GM23338 (cell line): ENCODE measurements at regions not wholly inside any gene's neighbourhood (a gene's known extent, or its start where the extent isn't known, plus 50 kb on each side); places are given as distances from the start of the nearest gene placed in this dataset.

Source experiments
- ATAC-seq: fragments of 200-7000 bp; cut with Tn5 transposase; 3 replicates; pipeline ENCODE4 v1.9.1; 2020
- DNase-seq: peaks from one replicate; pipeline ENCODE4 v3.0.0-alpha.2; 2015; ENCODE audit warnings: low spot score
- H2AFZ ChIP-seq: fragments of 200-600 bp; sonication (generic); 2 replicates; pipeline ENCODE4 v1.8.0; 2016; ENCODE audit warnings: antibody characterized with exemption, mild to moderate bottlenecking, moderate library complexity
- H3F3A ChIP-seq: fragments of 200-600 bp; sonication (generic); replicated peaks from 2 replicates; pipeline ENCODE4 v1.8.0; 2017; ENCODE audit warnings: antibody characterized with exemption, mixed run types, low read depth
- H3K27ac ChIP-seq: fragments of 200-600 bp; sonication (generic); 2 replicates; pipeline ENCODE4 v1.6.1; 2016; ENCODE audit warnings: low read depth
- H3K27me3 ChIP-seq: fragments of 200-600 bp; sonication (generic); 2 replicates; pipeline ENCODE4 v1.8.0; 2016; ENCODE audit warnings: mild to moderate bottlenecking, mixed run types, moderate library complexity; ENCODE audit not compliant: insufficient read depth
- H3K36me3 ChIP-seq: fragments of 200-600 bp; sonication (generic); 2 replicates; pipeline ENCODE4 v1.8.0; 2016; ENCODE audit warnings: mild to moderate bottlenecking; ENCODE audit not compliant: insufficient read depth
- H3K4me1 ChIP-seq: fragments of 200-600 bp; sonication (generic); 2 replicates; pipeline ENCODE4 v1.8.0; 2016; ENCODE audit warnings: mild to moderate bottlenecking, moderate library complexity; ENCODE audit not compliant: insufficient read depth
- H3K4me2 ChIP-seq: fragments of 200-600 bp; sonication (generic); 2 replicates; pipeline ENCODE4 v1.7.1; 2017; ENCODE audit warnings: mixed run types
- H3K4me3 ChIP-seq: fragments of 200-600 bp; sonication (generic); 2 replicates; pipeline ENCODE4 v1.6.1; 2016; ENCODE audit warnings: mixed run types
- H3K79me2 ChIP-seq: fragments of 200-600 bp; sonication (generic); replicated peaks from 2 replicates; pipeline ENCODE4 v1.8.0; 2017; ENCODE audit warnings: mild to moderate bottlenecking; ENCODE audit not compliant: insufficient read depth
- H3K9me2 ChIP-seq: fragments of 200-600 bp; sonication (generic); 2 replicates; pipeline ENCODE4 v1.8.0; 2017; ENCODE audit not compliant: insufficient read depth
- H4K20me1 ChIP-seq: fragments of 200-600 bp; sonication (generic); replicated peaks from 2 replicates; pipeline ENCODE4 v1.8.0; 2017; ENCODE audit warnings: mild to moderate bottlenecking; ENCODE audit not compliant: insufficient read depth
- H3K27ac Mint-ChIP-seq: 2 replicates; pipeline ENCODE4 v1.8.0; 2020; ENCODE audit warnings: inconsistent platforms, mild to moderate bottlenecking, moderate library complexity, mixed read lengths
- H3K27me3 Mint-ChIP-seq: 3 replicates; pipeline ENCODE4 v1.8.0; 2022; ENCODE audit warnings: low read depth, mild to moderate bottlenecking, moderate library complexity, mixed read lengths, inconsistent platforms; ENCODE audit not compliant: insufficient read depth, poor library complexity
- H3K36me3 Mint-ChIP-seq: 3 replicates; pipeline ENCODE4 v1.8.0; 2021; ENCODE audit warnings: low read depth, mild to moderate bottlenecking, inconsistent platforms, moderate library complexity, mixed read lengths
- H3K4me1 Mint-ChIP-seq: 3 replicates; pipeline ENCODE4 v1.8.0; 2020; ENCODE audit warnings: mild to moderate bottlenecking, inconsistent platforms, mixed read lengths
- H3K4me3 Mint-ChIP-seq: 3 replicates; pipeline ENCODE4 v1.8.0; 2021; ENCODE audit warnings: moderate library complexity, mild to moderate bottlenecking, inconsistent platforms, mixed read lengths
- H3K9me3 Mint-ChIP-seq: 3 replicates; pipeline ENCODE4 v1.8.0; 2020; ENCODE audit warnings: moderate library complexity, mild to moderate bottlenecking, inconsistent platforms, mixed read lengths
- EZH2phosphoT487 ChIP-seq: fragments of 200-600 bp; sonication (generic); IDR thresholded peaks from one replicate; pipeline ENCODE4 v1.8.1; 2018; ENCODE audit warnings: antibody characterized with exemption; ENCODE audit not compliant: unreplicated experiment
- POLR2AphosphoS5 ChIP-seq: IDR thresholded peaks from 2 replicates; pipeline ENCODE4 v1.6.1; 2016; ENCODE audit warnings: antibody characterized with exemption, low read depth
- STAT1 ChIP-seq: IDR thresholded peaks from one replicate; pipeline ENCODE4 v1.6.1; 2016; ENCODE audit warnings: antibody characterized with exemption; ENCODE audit not compliant: unreplicated experiment
- ZNF114 ChIP-seq: fragments of 250-450 bp; sonication (Bioruptor Pico); IDR thresholded peaks from 2 replicates; pipeline ENCODE4 v1.5.0; 2020; ENCODE audit warnings: mild to moderate bottlenecking, moderate library complexity
- TF ChIP-seq, protein P1 (sequence below): fragments of 250-450 bp; sonication (Bioruptor Pico); IDR thresholded peaks from 2 replicates; pipeline ENCODE4 v1.5.0; 2020; ENCODE audit warnings: mild to moderate bottlenecking, moderate library complexity
- TF ChIP-seq, protein P2 (sequence below): IDR thresholded peaks from one replicate; pipeline ENCODE4 v1.6.1; 2018; ENCODE audit warnings: antibody characterized with exemption; ENCODE audit not compliant: unreplicated experiment
- TF ChIP-seq, protein P3 (sequence below): IDR thresholded peaks from 2 replicates; pipeline ENCODE4 v1.6.1; 2016; ENCODE audit warnings: antibody characterized with exemption
- TF ChIP-seq, protein P4 (sequence below), 2 experiments: fragments of 200-600 bp in 1 of 2; sonication (generic) in 1 of 2; conservative IDR thresholded peaks; 2 replicates each; pipeline versions ENCODE4 v1.5.1 to v1.6.1; 2016 to 2017; ENCODE audit warnings: antibody characterized with exemption in 2 of 2, low read depth in 2 of 2, mild to moderate bottlenecking in 2 of 2, moderate library complexity in 1 of 2

DNA sequence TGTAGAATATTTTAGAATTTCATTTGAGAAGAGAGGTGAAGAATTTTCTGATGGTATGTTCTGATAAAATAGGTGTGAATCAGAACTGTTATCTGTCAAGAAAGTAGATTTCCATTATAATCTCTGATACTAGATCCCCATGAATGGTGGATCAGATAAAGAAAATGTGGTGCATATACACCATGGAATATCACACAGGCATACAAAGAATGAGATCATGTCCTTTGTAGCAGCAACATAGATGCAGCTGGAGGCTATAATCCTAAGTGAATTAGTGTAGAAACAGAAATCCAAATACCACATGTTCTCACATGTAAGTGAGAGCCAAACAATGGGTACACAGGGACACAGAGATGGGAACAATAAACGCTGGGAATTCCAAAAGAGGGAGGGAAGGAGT, 372.0 kb upstream of the ATP2B1 start:
- Histone ChIP-seq H3K79me2 (no peaks in the 10 kb centered on the region), H2AFZ (no peak overlapping the region), H3F3A (no peaks in the 10 kb centered on the region), H3K9me2 (peaks cover 3% of the 10 kb centered on the region; the same call in 1 of the 2 replicates), H3K4me3 (no peak overlapping the region), H3K4me1 (no peaks in the 10 kb centered on the region), H3K4me2 (no peak overlapping the region), H3K27ac (no peak overlapping the region), H4K20me1 (no peaks in the 10 kb centered on the region), H3K36me3 (no peaks in the 10 kb centered on the region), H3K27me3 (no peaks in the 10 kb centered on the region)
- no peaks in the 10 kb centered on the region for H3K4me1 Mint-ChIP-seq
- ATAC-seq, result no peak
- H3K27me3 Mint-ChIP-seq, result no peaks in the 10 kb centered on the region
- H3K36me3 Mint-ChIP-seq, result no peaks in the 10 kb centered on the region
- H3K4me3 Mint-ChIP-seq, result no peak overlapping the region
- TF ChIP-seq, protein P1, sequence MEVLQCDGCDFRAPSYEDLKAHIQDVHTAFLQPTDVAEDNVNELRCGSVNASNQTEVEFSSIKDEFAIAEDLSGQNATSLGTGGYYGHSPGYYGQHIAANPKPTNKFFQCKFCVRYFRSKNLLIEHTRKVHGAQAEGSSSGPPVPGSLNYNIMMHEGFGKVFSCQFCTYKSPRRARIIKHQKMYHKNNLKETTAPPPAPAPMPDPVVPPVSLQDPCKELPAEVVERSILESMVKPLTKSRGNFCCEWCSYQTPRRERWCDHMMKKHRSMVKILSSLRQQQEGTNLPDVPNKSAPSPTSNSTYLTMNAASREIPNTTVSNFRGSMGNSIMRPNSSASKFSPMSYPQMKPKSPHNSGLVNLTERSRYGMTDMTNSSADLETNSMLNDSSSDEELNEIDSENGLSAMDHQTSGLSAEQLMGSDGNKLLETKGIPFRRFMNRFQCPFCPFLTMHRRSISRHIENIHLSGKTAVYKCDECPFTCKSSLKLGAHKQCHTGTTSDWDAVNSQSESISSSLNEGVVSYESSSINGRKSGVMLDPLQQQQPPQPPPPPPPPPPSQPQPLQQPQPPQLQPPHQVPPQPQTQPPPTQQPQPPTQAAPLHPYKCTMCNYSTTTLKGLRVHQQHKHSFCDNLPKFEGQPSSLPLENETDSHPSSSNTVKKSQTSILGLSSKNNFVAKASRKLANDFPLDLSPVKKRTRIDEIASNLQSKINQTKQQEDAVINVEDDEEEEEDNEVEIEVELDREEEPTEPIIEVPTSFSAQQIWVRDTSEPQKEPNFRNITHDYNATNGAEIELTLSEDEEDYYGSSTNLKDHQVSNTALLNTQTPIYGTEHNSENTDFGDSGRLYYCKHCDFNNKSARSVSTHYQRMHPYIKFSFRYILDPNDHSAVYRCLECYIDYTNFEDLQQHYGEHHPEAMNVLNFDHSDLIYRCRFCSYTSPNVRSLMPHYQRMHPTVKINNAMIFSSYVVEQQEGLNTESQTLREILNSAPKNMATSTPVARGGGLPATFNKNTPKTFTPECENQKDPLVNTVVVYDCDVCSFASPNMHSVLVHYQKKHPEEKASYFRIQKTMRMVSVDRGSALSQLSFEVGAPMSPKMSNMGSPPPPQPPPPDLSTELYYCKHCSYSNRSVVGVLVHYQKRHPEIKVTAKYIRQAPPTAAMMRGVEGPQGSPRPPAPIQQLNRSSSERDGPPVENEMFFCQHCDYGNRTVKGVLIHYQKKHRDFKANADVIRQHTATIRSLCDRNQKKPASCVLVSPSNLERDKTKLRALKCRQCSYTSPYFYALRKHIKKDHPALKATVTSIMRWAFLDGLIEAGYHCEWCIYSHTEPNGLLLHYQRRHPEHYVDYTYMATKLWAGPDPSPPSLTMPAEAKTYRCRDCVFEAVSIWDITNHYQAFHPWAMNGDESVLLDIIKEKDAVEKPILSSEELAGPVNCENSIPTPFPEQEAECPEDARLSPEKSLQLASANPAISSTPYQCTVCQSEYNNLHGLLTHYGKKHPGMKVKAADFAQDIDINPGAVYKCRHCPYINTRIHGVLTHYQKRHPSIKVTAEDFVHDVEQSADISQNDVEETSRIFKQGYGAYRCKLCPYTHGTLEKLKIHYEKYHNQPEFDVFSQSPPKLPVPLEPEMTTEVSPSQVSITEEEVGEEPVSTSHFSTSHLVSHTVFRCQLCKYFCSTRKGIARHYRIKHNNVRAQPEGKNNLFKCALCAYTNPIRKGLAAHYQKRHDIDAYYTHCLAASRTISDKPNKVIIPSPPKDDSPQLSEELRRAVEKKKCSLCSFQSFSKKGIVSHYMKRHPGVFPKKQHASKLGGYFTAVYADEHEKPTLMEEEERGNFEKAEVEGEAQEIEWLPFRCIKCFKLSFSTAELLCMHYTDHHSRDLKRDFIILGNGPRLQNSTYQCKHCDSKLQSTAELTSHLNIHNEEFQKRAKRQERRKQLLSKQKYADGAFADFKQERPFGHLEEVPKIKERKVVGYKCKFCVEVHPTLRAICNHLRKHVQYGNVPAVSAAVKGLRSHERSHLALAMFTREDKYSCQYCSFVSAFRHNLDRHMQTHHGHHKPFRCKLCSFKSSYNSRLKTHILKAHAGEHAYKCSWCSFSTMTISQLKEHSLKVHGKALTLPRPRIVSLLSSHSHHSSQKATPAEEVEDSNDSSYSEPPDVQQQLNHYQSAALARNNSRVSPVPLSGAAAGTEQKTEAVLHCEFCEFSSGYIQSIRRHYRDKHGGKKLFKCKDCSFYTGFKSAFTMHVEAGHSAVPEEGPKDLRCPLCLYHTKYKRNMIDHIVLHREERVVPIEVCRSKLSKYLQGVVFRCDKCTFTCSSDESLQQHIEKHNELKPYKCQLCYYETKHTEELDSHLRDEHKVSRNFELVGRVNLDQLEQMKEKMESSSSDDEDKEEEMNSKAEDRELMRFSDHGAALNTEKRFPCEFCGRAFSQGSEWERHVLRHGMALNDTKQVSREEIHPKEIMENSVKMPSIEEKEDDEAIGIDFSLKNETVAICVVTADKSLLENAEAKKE, result no peak
- TF ChIP-seq STAT1, result no peak
- TF ChIP-seq EZH2phosphoT487, result no peak
- no peak for TF ChIP-seq POLR2AphosphoS5
- peak overlapping the region; percentile 3; the same call in 1 of the 2 replicates for H3K27ac Mint-ChIP-seq
- DNase-seq, result no peak
- H3K9me3 Mint-ChIP-seq, result no peaks in the 10 kb centered on the region

DNA sequence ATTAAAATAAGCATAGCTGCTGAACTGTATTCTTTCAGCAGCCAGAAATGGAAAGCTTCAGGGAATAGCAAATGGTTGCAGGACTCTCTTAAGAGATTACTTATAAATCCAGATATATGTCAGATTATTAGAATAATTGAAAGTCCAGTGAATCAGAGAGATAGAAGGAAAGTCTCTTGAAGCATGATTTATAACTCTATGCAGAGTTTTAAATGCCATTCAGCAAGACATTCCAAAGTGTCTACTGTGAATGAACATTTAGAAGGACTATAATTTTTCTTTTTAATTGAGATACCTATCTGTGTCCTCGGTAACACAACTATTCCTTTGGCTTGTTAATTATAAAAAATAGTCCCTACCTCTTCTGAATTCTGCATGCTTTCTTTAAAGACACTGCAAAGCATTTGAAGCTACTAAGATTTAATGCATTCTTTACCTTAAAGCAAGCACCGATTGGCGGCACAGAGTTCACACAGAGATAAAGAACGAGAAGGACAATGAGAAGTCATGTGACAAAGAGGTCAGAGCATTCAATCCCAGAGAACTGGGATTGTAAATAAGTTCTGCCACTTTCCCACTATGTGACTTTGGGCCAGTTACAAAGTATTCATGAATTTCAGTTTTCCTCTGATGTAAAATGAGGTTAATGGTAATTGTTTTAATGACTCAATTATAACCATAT, 371.0 kb upstream of the ATP2B1 start:
- peak; percentile 35; the same call in 1 of the 3 replicates for ATAC-seq
- no peaks in the 10 kb centered on the region for H3K4me1 Mint-ChIP-seq
- H3K36me3 Mint-ChIP-seq, result no peaks in the 10 kb centered on the region
- H3K4me1 ChIP-seq, result no peaks in the 10 kb centered on the region
- no peak overlapping the region for H3K4me2 ChIP-seq
- no peak for DNase-seq
- no peak overlapping the region for H3K4me3 Mint-ChIP-seq
- no peaks in the 10 kb centered on the region for H3K27me3 ChIP-seq
- H3K79me2 ChIP-seq, result no peaks in the 10 kb centered on the region
- H3K9me2 ChIP-seq, result peaks cover under 1% of the 10 kb centered on the region; the same call in 1 of the 2 replicates
- H3K27me3 Mint-ChIP-seq, result no peaks in the 10 kb centered on the region
- H3K27ac Mint-ChIP-seq, result no peak overlapping the region
- H3K9me3 Mint-ChIP-seq, result no peaks in the 10 kb centered on the region
- H3K27ac ChIP-seq, result no peak overlapping the region
- H4K20me1 ChIP-seq, result no peaks in the 10 kb centered on the region
- H2AFZ ChIP-seq, result no peak overlapping the region
- no peaks in the 10 kb centered on the region for H3F3A ChIP-seq
- H3K4me3 ChIP-seq, result no peak overlapping the region
- H3K36me3 ChIP-seq, result no peaks in the 10 kb centered on the region
- TF ChIP-seq, protein P2, sequence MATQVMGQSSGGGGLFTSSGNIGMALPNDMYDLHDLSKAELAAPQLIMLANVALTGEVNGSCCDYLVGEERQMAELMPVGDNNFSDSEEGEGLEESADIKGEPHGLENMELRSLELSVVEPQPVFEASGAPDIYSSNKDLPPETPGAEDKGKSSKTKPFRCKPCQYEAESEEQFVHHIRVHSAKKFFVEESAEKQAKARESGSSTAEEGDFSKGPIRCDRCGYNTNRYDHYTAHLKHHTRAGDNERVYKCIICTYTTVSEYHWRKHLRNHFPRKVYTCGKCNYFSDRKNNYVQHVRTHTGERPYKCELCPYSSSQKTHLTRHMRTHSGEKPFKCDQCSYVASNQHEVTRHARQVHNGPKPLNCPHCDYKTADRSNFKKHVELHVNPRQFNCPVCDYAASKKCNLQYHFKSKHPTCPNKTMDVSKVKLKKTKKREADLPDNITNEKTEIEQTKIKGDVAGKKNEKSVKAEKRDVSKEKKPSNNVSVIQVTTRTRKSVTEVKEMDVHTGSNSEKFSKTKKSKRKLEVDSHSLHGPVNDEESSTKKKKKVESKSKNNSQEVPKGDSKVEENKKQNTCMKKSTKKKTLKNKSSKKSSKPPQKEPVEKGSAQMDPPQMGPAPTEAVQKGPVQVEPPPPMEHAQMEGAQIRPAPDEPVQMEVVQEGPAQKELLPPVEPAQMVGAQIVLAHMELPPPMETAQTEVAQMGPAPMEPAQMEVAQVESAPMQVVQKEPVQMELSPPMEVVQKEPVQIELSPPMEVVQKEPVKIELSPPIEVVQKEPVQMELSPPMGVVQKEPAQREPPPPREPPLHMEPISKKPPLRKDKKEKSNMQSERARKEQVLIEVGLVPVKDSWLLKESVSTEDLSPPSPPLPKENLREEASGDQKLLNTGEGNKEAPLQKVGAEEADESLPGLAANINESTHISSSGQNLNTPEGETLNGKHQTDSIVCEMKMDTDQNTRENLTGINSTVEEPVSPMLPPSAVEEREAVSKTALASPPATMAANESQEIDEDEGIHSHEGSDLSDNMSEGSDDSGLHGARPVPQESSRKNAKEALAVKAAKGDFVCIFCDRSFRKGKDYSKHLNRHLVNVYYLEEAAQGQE, result no peak
- TF ChIP-seq, protein P3, sequence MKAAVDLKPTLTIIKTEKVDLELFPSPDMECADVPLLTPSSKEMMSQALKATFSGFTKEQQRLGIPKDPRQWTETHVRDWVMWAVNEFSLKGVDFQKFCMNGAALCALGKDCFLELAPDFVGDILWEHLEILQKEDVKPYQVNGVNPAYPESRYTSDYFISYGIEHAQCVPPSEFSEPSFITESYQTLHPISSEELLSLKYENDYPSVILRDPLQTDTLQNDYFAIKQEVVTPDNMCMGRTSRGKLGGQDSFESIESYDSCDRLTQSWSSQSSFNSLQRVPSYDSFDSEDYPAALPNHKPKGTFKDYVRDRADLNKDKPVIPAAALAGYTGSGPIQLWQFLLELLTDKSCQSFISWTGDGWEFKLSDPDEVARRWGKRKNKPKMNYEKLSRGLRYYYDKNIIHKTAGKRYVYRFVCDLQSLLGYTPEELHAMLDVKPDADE, result no peak
- TF ChIP-seq EZH2phosphoT487 (no peak), STAT1 (no peak), ZNF114 (CRISPR knock-in tag) (no peak)
- TF ChIP-seq, protein P4, sequence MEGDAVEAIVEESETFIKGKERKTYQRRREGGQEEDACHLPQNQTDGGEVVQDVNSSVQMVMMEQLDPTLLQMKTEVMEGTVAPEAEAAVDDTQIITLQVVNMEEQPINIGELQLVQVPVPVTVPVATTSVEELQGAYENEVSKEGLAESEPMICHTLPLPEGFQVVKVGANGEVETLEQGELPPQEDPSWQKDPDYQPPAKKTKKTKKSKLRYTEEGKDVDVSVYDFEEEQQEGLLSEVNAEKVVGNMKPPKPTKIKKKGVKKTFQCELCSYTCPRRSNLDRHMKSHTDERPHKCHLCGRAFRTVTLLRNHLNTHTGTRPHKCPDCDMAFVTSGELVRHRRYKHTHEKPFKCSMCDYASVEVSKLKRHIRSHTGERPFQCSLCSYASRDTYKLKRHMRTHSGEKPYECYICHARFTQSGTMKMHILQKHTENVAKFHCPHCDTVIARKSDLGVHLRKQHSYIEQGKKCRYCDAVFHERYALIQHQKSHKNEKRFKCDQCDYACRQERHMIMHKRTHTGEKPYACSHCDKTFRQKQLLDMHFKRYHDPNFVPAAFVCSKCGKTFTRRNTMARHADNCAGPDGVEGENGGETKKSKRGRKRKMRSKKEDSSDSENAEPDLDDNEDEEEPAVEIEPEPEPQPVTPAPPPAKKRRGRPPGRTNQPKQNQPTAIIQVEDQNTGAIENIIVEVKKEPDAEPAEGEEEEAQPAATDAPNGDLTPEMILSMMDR (conservative IDR thresholded peaks at IDR 0.05; ENCODE audit: low read depth in 2 of 2), result no peak
